ENCODE measurements at regions not wholly inside any gene's neighbourhood (a gene's known extent, or its start where the extent isn't known, plus 50 kb on each side); places are given as distances from the start of the nearest gene placed in this dataset.

DNA sequence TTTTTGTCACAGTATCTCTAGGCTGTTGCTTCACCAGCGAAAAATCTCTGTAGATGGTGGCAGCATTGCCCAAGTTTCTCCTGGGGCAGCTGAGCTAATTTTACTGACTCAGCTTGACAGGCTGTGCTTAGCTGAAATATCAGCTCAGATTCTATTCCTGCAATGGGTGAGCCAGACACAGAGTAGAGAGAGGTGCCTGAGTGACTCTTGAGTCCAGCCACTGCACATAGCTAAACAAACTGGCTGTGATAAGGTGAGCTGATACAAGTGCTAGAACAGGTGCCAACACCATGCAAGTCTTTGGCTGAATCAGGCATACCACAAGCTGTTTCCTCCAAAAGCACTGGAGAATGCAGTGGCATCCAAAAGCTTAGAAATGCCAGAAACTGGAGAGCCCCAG, 110.9 kb upstream of the TSPY4 start:
- intact Hi-C loops (cut with DNase I) = no loop called here
- DNase-seq (no peak), ATAC-seq (no peak)
- Histone ChIP-seq H3K27ac (no peak overlapping the region), H3K27me3 (no peaks in the 10 kb centered on the region), H3K9me3 (no peaks in the 10 kb centered on the region), H3K36me3 (no peaks in the 10 kb centered on the region), H3K4me3 (no peak overlapping the region), H3K4me1 (no peaks in the 10 kb centered on the region)
- no CpG with 5 or more reads among the region's 1 CpG for WGBS (ENCODE audit: insufficient coverage, low coverage, low lambda C conversion rate, missing lambda C conversion rate)
- TF ChIP-seq, protein P1, sequence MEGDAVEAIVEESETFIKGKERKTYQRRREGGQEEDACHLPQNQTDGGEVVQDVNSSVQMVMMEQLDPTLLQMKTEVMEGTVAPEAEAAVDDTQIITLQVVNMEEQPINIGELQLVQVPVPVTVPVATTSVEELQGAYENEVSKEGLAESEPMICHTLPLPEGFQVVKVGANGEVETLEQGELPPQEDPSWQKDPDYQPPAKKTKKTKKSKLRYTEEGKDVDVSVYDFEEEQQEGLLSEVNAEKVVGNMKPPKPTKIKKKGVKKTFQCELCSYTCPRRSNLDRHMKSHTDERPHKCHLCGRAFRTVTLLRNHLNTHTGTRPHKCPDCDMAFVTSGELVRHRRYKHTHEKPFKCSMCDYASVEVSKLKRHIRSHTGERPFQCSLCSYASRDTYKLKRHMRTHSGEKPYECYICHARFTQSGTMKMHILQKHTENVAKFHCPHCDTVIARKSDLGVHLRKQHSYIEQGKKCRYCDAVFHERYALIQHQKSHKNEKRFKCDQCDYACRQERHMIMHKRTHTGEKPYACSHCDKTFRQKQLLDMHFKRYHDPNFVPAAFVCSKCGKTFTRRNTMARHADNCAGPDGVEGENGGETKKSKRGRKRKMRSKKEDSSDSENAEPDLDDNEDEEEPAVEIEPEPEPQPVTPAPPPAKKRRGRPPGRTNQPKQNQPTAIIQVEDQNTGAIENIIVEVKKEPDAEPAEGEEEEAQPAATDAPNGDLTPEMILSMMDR (IDR thresholded peaks at IDR 0.05) = no peak
- TF ChIP-seq POLR2A (IDR thresholded peaks at IDR 0.05) = no peak

- Histone ChIP-seq H3K27ac (no peak overlapping the region), H3K36me3 (no peaks in the 10 kb centered on the region), H3K4me1 (no peaks in the 10 kb centered on the region), H3K4me3 (no peak overlapping the region), H3K27me3 (no peaks in the 10 kb centered on the region), H3K9me3 (no peaks in the 10 kb centered on the region)
- no CpG with 5 or more reads among the region's 2 CpGs for WGBS (ENCODE audit: insufficient coverage, low coverage, low lambda C conversion rate, missing lambda C conversion rate)
- TF ChIP-seq, protein P1 (IDR thresholded peaks at IDR 0.05) = no peak
- TF ChIP-seq POLR2A (IDR thresholded peaks at IDR 0.05) = no peak
- no peak for DNase-seq
- intact Hi-C loops (cut with DNase I) = no loop called here
- no peak for ATAC-seq
Measured at GRCh38 chrY:9257255-9257654, 80.0 kb upstream of the TSPY4 start.

GRCh38 chrY:9257725-9258124, 79.5 kb upstream of the TSPY4 start:
- ATAC-seq = no peak
- no peak for DNase-seq
- no peak overlapping the region for H3K27ac ChIP-seq
- H3K27me3 ChIP-seq = no peaks in the 10 kb centered on the region
- WGBS (ENCODE audit: insufficient coverage, low coverage, low lambda C conversion rate, missing lambda C conversion rate) = no CpG with 5 or more reads among the region's 3 CpGs
- no peaks in the 10 kb centered on the region for H3K9me3 ChIP-seq
- TF ChIP-seq, protein P1 (IDR thresholded peaks at IDR 0.05) = no peak
- TF ChIP-seq POLR2A (IDR thresholded peaks at IDR 0.05) = no peak
- no peak overlapping the region for H3K4me3 ChIP-seq
- no peaks in the 10 kb centered on the region for H3K36me3 ChIP-seq
- intact Hi-C loops (cut with DNase I) = no loop called here
- no peaks in the 10 kb centered on the region for H3K4me1 ChIP-seq

- no peak for DNase-seq
- H3K9me3 ChIP-seq = no peaks in the 10 kb centered on the region
Measured at GRCh38 chrY:9259368-9259767, 77.9 kb upstream of the TSPY4 start.

More at GRCh38 chrY:9259368-9259767, 77.9 kb upstream of the TSPY4 start:
- no peak overlapping the region for H3K27ac ChIP-seq
- no peak overlapping the region for H3K4me3 ChIP-seq
- no peaks in the 10 kb centered on the region for H3K27me3 ChIP-seq
- ATAC-seq = no peak
- TF ChIP-seq, protein P1 (IDR thresholded peaks at IDR 0.05) = no peak
- TF ChIP-seq POLR2A (IDR thresholded peaks at IDR 0.05) = no peak
- intact Hi-C loops (cut with DNase I) = no loop called here
- no peaks in the 10 kb centered on the region for H3K4me1 ChIP-seq
- no peaks in the 10 kb centered on the region for H3K36me3 ChIP-seq
- WGBS (ENCODE audit: insufficient coverage, low coverage, low lambda C conversion rate, missing lambda C conversion rate) = no CpG with 5 or more reads among the region's 1 CpG

Data from right lobe of liver (tissue), 6 donors.